Duodenal mucosa (tissue), 2 donors: ENCODE measurements at regions not wholly inside any gene's neighbourhood (a gene's known extent, or its start where the extent isn't known, plus 50 kb on each side); places are given as distances from the start of the nearest gene placed in this dataset.
"Not testable (repeated sequence)": the region's sequence is repeated elsewhere in the genome, so short reads cannot be mapped to it uniquely, and the experiment has no call there.

Experiments
- H3K27ac ChIP-seq: one replicate; pipeline ENCODE4 v1.7.0; 2013; ENCODE audit warnings: low read depth, low read length
- H3K27me3 ChIP-seq, 2 donors: one replicate each; pipeline ENCODE4 v1.7.0; 2013; ENCODE audit warnings: low read length in 2 of 2, control low read depth in 1 of 2; ENCODE audit not compliant: insufficient read depth in 2 of 2, control insufficient read depth in 1 of 2
- H3K36me3 ChIP-seq, 2 donors: one replicate each; pipeline ENCODE4 v1.7.0; 2013; ENCODE audit warnings: low read length in 2 of 2, control low read depth in 1 of 2; ENCODE audit not compliant: insufficient read depth in 2 of 2, control insufficient read depth in 1 of 2
- H3K4me1 ChIP-seq, 2 donors: one replicate each; pipeline ENCODE4 v1.7.0; 2013; ENCODE audit warnings: low read length in 2 of 2, control low read depth in 1 of 2; ENCODE audit not compliant: insufficient read depth in 2 of 2, control insufficient read depth in 1 of 2
- H3K4me3 ChIP-seq, 2 donors: one replicate each; pipeline ENCODE4 v1.7.0; 2013; ENCODE audit warnings: low read length in 2 of 2, low read depth in 1 of 2
- H3K9ac ChIP-seq, 2 donors: one replicate each; pipeline ENCODE4 v1.7.0; 2013; ENCODE audit warnings: low read length in 2 of 2, low read depth in 1 of 2
- H3K9me3 ChIP-seq, 2 donors: one replicate each; pipeline ENCODE4 v1.7.0; 2013; ENCODE audit warnings: low read length in 2 of 2, control low read depth in 1 of 2; ENCODE audit not compliant: control insufficient read depth in 1 of 2

- H3K9me3 ChIP-seq, H3K36me3 ChIP-seq, H3K27me3 ChIP-seq, H3K4me3 ChIP-seq, H3K4me1 ChIP-seq, H3K27ac ChIP-seq, H3K9ac ChIP-seq: not testable (repeated sequence)
Measured at GRCh38 chr15:20192982-20193929, 348.3 kb downstream of the GOLGA6L6 start.

GRCh38 chr15:20191508-20192125 lies 350.0 kb downstream of the GOLGA6L6 start:
- H3K4me3 ChIP-seq, H3K27me3 ChIP-seq, H3K9ac ChIP-seq, H3K36me3 ChIP-seq, H3K27ac ChIP-seq, H3K4me1 ChIP-seq: not testable (repeated sequence)
- peaks cover 0 to 12% of the 10 kb centered on the region in 2 donors for H3K9me3 ChIP-seq

- H3K4me3 ChIP-seq, H3K27ac ChIP-seq, H3K27me3 ChIP-seq, H3K9ac ChIP-seq, H3K4me1 ChIP-seq, H3K36me3 ChIP-seq: not testable (repeated sequence)
- H3K9me3 ChIP-seq: peaks cover 0 to 12% of the 10 kb centered on the region in 2 donors
Measured at GRCh38 chr15:20188611-20189010, 353.0 kb downstream of the GOLGA6L6 start.

- H3K27me3 ChIP-seq, H3K27ac ChIP-seq, H3K4me1 ChIP-seq, H3K9ac ChIP-seq, H3K4me3 ChIP-seq, H3K36me3 ChIP-seq: not testable (repeated sequence)
- H3K9me3 ChIP-seq: peaks cover 0 to 12% of the 10 kb centered on the region in 2 donors
Measured at GRCh38 chr15:20187370-20188355, 353.9 kb downstream of the GOLGA6L6 start.

GRCh38 chr15:20184879-20185278 lies 356.7 kb downstream of the GOLGA6L6 start:
- H3K9me3 ChIP-seq: peaks cover 0 to 12% of the 10 kb centered on the region in 2 donors
- H3K4me1 ChIP-seq, H3K36me3 ChIP-seq, H3K27ac ChIP-seq, H3K27me3 ChIP-seq, H3K9ac ChIP-seq, H3K4me3 ChIP-seq: not testable (repeated sequence)

DNA sequence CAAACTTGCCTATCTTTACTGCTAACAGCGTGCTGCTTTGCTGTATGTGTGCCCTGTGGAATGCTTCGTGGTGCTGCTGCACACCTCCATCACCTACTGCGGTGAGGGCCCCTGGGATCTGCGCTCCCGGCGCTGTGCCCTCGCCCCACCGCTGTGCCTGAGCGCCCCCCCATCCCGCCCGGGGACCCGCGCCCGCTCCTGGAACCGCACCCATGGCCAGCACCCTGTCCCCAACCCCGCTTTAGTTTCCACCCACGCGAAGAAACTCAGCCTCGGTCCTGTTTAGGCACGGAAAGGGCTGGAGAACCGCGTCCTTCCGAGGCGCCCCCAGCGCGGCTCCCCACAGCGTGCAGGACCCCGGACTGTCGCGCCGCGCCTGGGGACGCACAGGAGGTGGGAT lies 373.4 kb downstream of the GOLGA6L6 start:
- H3K4me1 ChIP-seq, H3K36me3 ChIP-seq, H3K9me3 ChIP-seq, H3K27ac ChIP-seq, H3K9ac ChIP-seq, H3K27me3 ChIP-seq, H3K4me3 ChIP-seq: not testable (repeated sequence)

- H3K4me3 ChIP-seq, H3K4me1 ChIP-seq, H3K36me3 ChIP-seq, H3K9ac ChIP-seq, H3K27me3 ChIP-seq, H3K27ac ChIP-seq, H3K9me3 ChIP-seq: not testable (repeated sequence)
Measured at GRCh38 chr15:20153528-20153927, 388.1 kb downstream of the GOLGA6L6 start.

GRCh38 chr15:20148679-20149078 lies 392.9 kb downstream of the GOLGA6L6 start:
- H3K27ac ChIP-seq, H3K9ac ChIP-seq, H3K36me3 ChIP-seq, H3K4me1 ChIP-seq, H3K27me3 ChIP-seq, H3K9me3 ChIP-seq, H3K4me3 ChIP-seq: not testable (repeated sequence)

- not testable (repeated sequence) for H3K4me3 ChIP-seq, H3K36me3 ChIP-seq, H3K27ac ChIP-seq, H3K9me3 ChIP-seq, H3K9ac ChIP-seq, H3K27me3 ChIP-seq, H3K4me1 ChIP-seq
Measured at GRCh38 chr15:20148008-20148407, 393.6 kb downstream of the GOLGA6L6 start.
